COR-L47 (cell line): ENCODE measurements at regions not wholly inside any gene's neighbourhood (a gene's known extent, or its start where the extent isn't known, plus 50 kb on each side); places are given as distances from the start of the nearest gene placed in this dataset.

Experiments
- DNase-seq: peaks from one replicate; lab custom pipeline; 2025; lab: John Stamatoyannopoulos, UW

DNA sequence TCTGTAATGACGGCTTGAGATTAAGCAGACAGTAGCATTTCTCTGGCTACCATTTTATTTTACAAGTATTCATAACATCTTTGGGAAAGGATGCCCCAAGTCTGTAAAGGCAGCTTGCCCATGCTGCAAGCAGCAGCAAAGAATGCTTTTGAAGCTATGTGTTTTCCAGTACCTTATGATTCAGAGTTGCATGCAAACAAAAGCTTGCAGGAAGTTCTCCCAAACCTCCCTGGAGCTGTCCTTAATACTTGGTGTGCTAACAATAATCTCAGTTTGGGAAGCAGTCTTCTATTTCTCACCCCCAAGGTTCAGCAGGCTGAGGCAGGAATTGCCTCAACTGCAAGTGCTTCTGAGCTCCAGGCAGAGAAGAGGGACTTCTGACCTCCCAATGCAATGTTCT is 60.8 kb downstream of the CCNA1 start:
- no peak for DNase-seq

DNA sequence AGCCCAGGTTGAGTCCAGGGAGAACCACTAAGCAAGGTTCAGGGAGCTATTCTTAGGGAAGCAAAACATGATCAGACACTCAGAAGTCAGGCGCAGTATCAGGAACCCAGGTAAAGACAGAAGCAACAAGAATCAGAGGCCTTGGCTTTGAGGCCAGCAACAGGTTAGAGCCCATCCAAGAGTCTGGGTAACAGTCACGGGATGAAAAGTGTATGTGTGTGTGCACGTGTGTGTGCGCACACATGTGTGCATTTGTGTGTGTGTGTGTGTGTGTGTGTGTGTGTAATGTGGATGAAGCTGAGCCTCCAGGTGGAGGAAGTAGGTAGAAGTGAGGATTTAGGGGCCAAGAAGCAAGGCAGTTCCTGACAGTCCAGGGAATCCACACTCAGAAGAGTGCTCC is 63.1 kb downstream of the CCNA1 start:
- no peak for DNase-seq

DNA sequence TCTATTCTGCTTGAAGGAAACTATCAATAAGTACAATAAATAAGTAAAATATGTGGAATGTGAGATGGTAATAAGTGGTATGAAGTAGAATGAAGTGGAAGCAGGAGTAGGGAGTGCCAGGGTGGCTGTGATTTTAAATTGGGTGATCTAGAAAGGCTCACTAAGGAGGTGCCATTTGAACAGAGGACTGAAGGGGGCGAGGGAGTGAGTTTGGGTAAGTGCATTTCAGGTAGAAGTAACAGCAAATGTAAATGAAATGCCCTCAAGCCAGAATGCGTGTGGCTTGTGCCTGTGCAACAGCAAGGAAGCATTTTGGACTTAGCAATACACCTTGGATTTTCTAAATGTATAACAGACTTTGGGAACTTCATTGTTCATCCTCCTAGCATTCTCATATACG is 77.1 kb downstream of the CCNA1 start:
- no peak for DNase-seq

DNA sequence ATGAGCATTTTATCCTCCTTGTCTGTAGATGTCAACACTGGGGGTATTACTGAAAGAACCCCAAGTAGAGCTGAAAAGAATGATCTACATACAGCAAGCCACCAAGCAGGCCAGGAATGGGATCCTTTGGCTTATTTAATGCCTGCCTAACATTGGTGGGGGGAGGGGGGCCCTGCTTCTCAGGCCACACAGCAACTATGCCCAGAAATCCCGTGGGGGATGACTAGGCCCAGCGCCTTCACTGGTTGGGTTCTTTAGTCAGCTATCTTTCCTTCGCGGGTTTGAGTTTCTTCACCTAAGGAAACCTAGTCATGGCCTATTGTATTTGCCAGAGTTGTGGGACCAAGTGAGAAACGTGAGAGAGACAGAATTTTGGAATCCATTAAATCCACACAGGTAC is 80.5 kb downstream of the CCNA1 start:
- DNase-seq: no peak

DNA sequence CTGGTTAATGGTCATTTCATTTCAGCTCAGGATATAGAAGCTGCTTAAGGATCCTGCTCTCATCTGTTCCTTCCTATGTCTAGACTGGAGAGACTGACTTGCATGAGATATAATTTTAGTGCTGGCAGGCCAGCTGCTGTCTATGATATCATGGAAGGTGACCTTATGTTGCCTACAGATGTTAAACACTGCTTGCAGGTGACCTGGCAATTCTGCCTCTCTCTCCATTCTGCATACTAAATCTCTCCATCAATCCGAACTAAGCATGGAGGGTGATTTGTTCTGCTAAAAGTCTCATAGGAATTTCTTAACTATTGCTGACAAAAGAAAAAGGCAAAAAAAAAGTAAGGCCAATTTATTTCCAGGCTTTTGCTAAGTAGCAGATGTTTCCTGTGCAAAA is 81.0 kb downstream of the CCNA1 start:
- DNase-seq: no peak

DNA sequence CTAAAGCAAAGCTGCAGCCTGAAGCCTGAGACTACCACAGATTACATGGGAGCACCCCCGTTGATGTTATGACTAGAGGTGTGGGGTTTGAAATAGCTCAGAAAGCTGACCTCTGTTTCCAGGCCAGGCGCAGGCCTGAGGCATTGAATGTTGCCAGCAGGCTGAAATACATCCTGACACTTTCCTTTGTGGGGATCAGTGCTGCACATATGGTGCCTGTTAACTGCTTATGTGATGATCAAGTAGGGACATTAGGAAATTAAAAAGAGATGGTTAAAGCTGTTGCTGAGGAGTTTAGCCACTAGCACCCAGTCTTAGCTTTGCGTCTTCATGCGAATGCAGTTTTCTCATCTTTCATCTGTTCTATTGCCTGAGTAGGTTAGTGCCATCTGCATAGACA is 83.2 kb downstream of the CCNA1 start:
- no peak for DNase-seq

DNA sequence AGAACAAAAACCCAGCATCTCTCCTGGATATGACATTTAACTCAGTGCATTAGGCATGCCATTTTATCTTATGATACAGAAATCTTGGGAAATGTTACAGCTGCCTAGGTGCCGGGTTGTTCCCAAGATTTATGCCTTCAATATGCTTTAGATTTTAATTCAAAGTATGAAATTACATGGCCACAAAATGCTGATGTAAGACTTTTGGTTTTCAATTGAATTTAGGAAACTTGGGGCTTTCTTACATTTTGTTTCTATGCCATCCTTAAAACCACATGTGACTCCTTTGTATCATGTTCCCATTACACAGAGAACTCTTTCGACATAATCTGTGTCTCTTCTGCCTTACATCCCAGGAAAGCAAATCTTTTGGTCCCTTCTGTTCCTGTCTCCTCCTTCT is 83.9 kb downstream of the CCNA1 start:
- DNase-seq: no peak

DNA sequence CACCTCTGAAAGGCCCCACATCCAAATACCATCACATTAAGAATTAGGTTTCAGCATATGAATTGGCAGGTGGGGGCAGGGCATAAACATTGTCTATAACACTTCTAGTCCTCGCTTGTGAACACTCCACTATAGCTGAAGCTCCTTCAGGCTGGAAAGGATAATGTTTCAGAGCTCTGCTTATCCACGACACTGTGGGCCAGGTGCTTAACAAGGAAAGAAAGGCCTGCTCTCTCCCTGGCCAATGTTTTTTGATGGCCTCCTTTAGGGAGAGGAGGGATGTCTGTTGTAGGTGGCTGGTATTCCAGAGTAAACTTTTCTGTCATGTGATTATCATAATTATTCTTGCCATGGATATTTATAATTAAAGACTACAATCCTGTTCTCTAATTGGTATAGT is 86.4 kb downstream of the CCNA1 start:
- DNase-seq: no peak

DNA sequence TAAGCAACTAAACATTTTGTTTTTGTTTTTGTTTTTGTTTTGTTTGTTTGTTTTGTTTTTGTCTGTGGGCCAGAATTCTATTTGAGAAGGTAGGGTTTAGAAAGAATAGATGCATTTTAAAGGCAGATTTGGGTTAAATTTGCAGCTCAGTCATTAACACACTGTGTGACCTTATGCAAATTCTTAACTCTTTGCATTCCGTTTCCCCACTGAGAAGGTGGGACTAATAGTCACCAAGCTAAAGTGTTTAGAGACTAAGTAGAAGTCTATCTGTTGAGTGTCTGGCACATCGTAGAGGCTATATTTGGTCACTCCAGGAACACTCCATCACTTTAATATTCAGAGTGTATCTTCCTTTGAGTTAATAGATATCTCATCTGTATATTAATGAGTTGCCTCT is 87.1 kb downstream of the CCNA1 start:
- DNase-seq: no peak

DNA sequence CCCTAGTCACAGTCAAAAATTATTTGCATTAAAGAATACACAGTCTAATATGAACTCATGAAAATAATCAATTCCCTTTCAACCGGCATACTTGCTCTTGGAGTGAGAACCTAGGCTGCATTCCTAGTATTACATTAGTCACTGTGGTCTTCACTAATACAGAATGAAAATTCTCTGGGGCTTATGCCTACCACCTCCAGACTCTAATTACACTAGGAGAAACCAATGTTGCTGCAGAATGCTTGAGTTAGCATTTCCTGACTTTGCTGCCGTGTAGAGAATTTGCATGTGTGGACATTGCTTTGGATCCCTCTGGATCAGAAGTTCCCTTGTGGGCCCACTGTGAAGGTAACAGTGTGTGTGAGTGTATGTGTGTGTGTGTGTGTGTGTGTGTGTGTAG is 87.8 kb downstream of the CCNA1 start:
- no peak for DNase-seq

DNA sequence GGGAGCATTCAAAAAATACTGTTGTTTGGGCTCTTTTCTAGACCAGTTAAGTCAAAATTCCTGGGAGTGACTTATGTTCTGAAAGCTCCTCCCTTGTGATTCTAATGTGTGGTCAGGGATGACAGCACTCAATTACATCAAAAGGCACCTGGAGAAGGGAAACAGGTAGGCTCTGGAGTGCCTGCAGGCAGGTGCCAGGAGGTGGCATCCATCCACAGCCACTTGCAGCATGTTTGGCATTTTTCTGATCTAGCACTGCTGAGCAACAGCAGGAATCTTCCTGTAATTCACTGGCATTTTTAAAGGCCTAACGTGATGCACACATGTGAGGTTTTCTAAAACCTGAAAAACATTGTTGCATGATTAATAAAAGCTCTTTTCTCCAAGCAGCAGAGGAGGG is 94.6 kb downstream of the CCNA1 start:
- DNase-seq: peak; percentile 52

DNA sequence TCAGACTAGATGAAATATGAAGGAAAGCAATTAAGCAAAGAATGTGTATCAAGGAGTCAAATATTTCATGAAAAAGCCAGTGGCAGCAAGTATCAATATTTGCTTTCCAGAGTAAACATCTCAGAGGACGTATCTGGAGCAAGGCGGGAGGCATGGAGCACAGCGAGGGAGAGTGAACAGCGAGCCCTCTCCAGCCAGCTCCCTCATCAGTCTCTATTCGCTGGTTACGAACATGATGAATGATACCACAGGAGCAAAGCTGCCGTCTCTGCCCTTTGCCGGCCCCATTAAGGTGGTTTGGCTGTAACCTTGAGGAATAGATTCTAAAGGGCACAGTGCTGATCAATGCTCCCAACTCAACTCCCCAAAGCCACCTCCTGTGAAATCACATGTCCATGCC is 95.8 kb downstream of the CCNA1 start:
- DNase-seq: no peak

DNA sequence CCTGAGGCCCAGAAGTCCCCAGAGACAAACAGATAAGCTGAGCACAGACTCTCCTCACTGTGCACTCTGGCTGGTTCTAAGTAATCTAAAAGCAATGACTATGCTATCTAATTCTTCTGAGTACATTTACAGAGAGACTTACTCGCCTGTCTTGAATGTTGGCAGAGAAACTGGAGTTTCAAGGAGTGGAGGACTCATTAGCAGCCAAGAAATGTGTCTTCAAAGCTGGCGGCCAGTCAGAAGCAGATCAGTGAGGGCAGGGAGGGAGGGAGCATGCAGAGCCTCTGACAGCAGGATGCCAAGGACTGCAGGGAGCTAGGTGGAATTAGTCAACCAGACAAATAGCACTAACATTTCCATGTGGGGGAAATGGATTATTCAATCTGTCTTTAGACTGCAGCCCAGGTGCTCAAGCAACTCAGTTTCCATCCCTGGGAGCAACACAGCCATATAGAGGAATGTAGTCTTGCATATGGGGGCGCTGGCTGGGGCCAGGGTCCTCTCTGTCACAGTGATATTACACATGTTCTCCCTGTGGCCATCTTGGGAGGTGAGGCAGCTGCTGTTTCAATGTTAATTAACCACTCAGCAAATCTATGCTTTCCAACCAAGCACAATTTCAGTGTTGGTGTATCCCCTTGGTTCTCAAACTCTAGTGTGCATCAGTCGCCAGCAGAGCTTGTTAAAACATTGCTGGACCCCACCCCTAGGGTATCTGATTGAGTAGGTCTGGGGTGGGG is 97.9 kb downstream of the CCNA1 start:
- DNase-seq: no peak

DNA sequence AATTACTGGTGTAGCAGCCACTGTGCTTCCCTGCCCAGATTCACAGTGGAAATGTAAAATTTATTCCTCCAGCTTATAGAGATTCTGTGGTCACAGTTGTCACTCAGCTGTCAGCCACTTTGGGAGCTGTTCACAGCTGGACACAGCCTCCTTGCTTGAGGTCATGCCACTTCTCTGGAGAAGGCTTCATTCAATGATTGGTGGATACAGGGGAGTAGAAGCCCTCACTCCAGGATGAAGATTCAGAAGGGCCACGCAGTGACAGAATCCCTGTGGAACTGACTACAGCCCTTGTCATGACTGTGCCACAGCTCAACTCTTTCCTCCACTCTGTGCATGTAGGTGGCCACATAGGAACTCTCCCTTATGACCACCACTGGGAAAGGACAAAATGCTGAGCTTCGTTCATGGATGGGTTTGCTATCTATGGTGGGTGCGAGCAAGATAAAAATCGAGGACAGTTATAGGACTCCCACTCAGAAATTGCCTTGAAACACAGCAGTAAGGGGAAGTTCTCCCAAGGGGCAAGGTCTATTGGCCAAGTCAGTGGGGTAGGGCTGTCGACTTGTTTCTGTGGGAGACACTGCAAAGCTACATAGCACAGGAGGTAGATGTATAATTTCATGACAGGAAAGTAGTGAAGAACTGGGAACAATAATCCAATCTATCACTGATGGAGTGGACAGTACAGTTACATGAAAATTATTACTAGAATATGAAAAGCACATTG is 98.7 kb downstream of the CCNA1 start:
- DNase-seq: no peak

DNA sequence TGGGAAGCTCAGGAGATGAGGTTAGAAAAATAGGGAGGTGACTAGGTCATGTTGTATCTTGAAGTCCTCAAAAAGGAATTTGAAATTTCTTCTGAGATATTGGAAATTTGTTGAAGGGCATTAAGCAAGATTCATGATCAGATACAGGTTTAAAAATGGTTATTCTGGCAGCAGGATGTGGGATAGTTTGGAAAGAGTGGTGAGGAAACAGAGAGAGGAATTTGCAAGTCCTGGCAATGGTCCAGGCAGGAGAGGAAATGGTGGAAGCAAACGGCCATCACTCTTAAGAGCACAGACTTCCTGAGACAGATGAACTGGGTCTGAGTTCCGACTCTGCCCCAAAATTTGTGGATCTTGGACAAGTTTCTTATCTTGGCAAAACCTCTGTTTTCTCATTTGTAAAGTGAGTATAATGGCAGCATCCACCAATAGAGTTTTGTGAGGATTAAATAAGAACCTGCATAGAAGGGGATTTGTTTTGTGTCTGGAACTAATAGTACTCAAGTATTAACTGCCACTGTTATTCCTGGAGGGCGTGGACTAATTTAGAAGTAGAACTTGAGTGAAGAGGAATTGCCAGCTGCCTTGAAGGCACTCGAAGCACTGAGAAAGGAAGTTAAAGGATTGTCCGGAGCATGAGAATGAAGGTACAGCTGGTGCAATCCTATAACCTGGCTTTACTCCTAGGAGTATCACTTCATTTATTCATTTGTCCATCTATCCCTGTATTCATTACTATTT is 99.6 kb downstream of the CCNA1 start:
- DNase-seq: no peak

DNA sequence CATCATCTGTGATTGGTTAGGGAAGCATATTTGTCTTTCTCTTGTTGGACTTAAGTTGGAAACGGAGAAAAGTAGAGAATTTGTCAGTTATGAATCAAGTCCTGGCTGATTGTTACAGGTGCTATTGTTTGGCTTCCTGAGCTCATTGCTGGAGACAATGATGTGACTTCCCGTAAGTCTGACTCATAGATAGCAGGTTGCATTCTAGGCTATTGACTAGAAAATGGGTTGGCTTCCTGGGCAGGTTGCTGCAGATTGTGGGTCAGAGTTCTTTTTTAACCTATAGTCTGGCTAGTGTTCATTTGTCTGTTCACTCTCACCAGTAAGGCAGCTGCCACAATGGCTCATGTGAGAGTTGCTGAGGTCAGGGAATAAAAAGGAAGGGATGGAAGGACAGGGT is 101.5 kb downstream of the CCNA1 start:
- no peak for DNase-seq

DNA sequence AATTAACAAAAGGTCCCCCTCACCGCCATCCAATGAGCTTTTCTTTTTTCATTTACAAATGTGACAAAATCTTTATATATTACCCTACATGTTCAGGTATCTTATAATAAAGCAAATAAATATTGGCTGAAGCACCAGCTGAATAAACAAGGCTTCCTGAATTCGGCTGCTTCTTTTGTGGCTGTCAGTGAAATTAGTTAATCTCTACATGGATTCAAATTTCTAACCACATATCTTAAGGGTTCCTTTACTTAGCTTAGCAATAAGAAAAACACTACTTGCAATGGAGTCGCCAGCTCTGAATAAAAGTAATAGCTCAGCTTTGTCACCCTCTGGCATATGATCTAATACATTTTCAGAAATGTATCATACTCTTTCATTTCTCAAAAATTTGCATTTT is 104.3 kb downstream of the CCNA1 start:
- DNase-seq: peak; percentile 71

DNA sequence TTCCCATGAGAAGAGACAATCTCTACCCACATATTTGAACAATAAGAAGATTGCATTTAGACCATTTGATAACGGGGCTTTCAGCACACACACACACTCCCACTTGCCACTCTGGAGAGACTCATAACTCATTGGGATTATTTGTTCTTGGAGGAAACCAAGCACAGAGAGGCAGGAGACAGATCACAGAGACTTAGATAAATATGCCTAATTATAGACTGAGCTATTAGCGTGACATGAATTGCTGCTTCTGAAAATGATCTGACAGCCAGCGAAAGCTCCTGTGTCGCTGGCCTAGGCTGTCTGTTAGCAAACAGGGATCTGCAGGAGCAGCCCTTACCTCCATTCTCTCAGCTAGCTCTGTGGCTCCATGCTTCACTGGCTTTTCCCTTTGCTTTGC is 111.4 kb downstream of the CCNA1 start:
- DNase-seq: peak; percentile 75

DNA sequence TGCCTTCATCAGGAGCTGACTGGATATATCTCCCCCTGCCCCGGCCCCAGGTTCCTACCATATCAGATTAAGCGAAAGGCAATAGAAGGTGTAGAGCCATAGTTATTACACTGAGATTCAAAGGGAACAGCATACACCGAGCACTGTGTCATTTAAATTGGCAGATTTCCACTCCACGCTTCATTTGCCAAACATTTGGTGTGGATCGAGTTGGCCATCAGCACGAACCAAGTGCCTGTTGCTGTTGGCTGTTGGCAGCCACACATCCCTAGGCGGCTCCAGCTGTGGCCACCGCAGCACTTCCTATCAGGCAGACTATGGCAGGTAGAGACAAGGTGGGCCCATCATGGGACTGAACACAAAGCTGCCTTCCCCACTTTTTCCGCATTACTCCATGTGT is 115.8 kb downstream of the CCNA1 start:
- peak; percentile 31 for DNase-seq

DNA sequence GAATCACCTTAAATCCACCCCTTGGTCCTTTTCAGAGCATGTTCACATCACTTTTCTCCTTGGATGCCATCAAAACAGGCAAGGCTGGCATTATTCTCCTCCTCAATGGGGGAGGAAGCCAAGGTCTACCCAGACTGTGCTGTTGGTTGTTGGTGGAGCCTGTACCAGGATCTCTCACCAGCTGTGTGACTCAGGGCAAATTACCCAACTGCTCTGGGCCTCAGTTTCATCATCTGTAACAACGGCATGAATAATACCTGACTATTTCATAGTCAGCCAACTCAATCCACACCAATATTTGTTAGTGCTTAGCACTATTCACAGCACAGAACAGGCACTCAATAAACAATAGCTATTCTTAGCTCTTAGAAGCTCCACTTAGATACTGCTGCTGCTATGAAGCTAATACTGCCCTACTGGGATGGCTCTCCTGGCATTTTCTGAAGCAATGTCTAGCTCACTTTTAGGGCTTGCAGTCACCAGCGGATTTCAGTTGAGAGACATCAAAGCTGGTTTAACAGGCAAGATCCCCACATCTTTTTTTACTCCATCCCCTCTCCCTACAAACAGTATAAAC is 116.9 kb downstream of the CCNA1 start:
- DNase-seq: no peak

DNA sequence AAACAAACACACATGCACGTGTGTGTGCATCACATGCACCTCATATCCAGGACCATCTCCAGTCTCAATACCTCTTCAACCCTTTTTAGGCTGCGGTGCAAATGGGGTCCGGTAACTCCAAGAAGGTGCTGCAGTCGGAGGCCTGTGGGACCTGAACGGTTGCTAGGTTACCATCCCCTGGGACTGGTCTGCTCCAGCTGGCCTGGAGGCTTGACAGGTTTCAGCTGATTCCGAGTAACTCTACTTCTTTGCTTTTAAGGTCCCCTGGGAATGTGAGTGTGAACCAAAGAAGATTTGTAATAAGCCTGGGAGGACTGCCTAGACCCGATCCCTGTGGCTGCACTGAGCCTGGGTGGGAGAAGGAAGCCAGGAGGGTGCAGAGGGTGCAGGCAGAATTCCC is 117.5 kb downstream of the CCNA1 start:
- peak; percentile 6 for DNase-seq

DNA sequence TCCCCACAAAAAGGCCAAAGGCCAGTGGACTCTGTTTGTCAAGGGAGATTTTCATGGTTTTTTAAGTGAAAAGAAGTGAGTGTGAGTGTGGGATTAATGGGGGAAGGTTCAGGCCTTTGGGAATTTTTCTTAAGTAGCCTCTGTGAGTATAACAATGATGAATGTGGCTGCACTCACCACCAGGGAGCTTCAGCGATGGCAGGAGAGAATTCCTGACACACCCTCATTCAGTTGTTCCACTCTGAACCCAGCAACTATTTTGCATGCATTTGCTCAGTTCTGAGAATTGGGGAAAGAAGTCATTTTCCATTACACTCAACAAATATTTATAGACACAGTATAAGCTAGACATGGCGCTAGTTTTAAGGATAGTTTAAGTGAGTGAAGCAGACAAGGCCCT is 117.9 kb downstream of the CCNA1 start:
- DNase-seq: no peak

DNA sequence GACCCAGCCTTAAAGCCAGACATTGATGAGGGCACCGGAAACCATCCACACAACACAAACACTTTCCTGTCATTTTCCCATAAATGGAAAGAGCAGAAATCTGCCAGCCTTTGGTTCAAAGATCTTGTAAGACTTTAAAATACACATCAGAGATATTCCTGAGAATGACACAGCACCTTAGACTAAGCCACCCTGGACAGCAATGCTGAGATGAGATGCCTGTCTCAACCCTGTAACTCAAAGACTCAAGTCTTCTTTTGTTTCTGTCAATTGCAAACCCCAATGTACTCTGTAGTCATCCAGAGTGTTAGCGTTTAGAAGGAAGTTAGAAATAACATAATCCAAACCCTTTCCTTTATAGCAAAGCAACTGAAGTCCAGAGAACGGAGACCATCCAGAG is 119.2 kb downstream of the CCNA1 start:
- no peak for DNase-seq
